ENCODE measurements at regions not wholly inside any gene's neighbourhood (a gene's known extent, or its start where the extent isn't known, plus 50 kb on each side); places are given as distances from the start of the nearest gene placed in this dataset.

GRCh38 chr12:115386946-115387345 is 703.0 kb upstream of the TBX3 start:
- Histone ChIP-seq H4K8ac (ENCODE audit: extremely low read depth, insufficient read depth, low read length) (no peak overlapping the region), H3K79me1 (ENCODE audit: low read depth, low read length) (no peaks in the 10 kb centered on the region), H3K23me2 (ENCODE audit: low read depth, low read length) (no peaks in the 10 kb centered on the region), H3K9me3 (ENCODE audit: insufficient read depth in 2 of 2, low read depth in 1 of 2, low read length in 1 of 2) (no peaks in the 10 kb centered on the region), H3K27ac (ENCODE audit: low read depth, low read length) (no peak overlapping the region), H2BK5ac (ENCODE audit: low read depth, low read length) (no peak overlapping the region), H2AK5ac (ENCODE audit: low read depth, low read length) (no peak overlapping the region), H3K79me2 (ENCODE audit: control insufficient read depth in 1 of 2, insufficient read depth in 2 of 2, low read length in 2 of 2) (no peaks in the 10 kb centered on the region), H4K20me1 (replicated peaks in 1 of 2; ENCODE audit: control insufficient read depth in 1 of 2, insufficient read depth in 2 of 2, low read length in 2 of 2) (no peaks in the 10 kb centered on the region), H4K91ac (replicated peaks; ENCODE audit: insufficient read length, low read length) (no peak overlapping the region), H3K4me1 (replicated peaks in 1 of 4; ENCODE audit: control insufficient read depth in 3 of 4, insufficient read depth in 4 of 4, low read length in 3 of 4) (no peaks in the 10 kb centered on the region), H3K56ac (replicated peaks; ENCODE audit: insufficient read length, low read depth, low read length) (no peak overlapping the region), H4K5ac (ENCODE audit: insufficient read length, low read depth, low read length) (no peak overlapping the region), H2BK120ac (replicated peaks; ENCODE audit: low read depth, low read length) (no peak overlapping the region), H2BK12ac (ENCODE audit: low read depth, low read length) (no peak overlapping the region), H3K4ac (replicated peaks; ENCODE audit: insufficient read length, low read depth, low read length) (no peak overlapping the region), H3K9ac (replicated peaks in 1 of 4; ENCODE audit: extremely low read depth in 1 of 4, low read depth in 3 of 4, low read length in 3 of 4) (no peak overlapping the region), H3K36me3 (ENCODE audit: control insufficient read depth in 2 of 4, insufficient read depth in 4 of 4, low read length in 3 of 4) (no peaks in the 10 kb centered on the region), H3K23ac (ENCODE audit: insufficient read length) (no peak overlapping the region), H3K4me3 (ENCODE audit: extremely low read depth in 1 of 4, insufficient read depth in 2 of 4, low read depth in 3 of 4, low read length in 4 of 4) (no peak overlapping the region), H2AFZ (ENCODE audit: low read length) (no peak overlapping the region), H3K18ac (ENCODE audit: extremely low read depth, low read length) (no peak overlapping the region), H3K14ac (ENCODE audit: insufficient read length) (no peak overlapping the region), H3K4me2 (ENCODE audit: insufficient read depth in 1 of 2, low read depth in 2 of 2, low read length in 2 of 2) (no peak overlapping the region), H2BK20ac (ENCODE audit: low read length) (no peak overlapping the region), H3K27me3 (replicated peaks in 1 of 4; ENCODE audit: control insufficient read depth in 3 of 4, extremely low read depth in 1 of 4, insufficient read depth in 3 of 4, low read length in 3 of 4) (no peaks in the 10 kb centered on the region), H2BK15ac (ENCODE audit: low read length) (no peak overlapping the region)
- ChIA-PET CTCF (ENCODE audit: partially characterized antibody) (interaction anchor here (0.6 kb wide), 1 partner anchor 672 kb away, joined by 3 read pairs; no protein-coding TSS in a partner anchor), POLR2A (ENCODE audit: partially characterized antibody) (no interaction called here)
- 82% methylated on average over 6 of the region's 6 CpGs; no CpG with 5 or more reads in 1 of the 2 experiments for WGBS, 2 experiments (ENCODE audit: extremely low coverage in 1 of 2, insufficient coverage in 1 of 2, insufficient read length in 1 of 2, insufficient replicate concordance in 2 of 2, low coverage in 1 of 2, low lambda C conversion rate in 2 of 2, missing lambda C conversion rate in 1 of 2)
- no peak for TF ChIP-seq RBBP5 (IDR thresholded peaks at IDR 0.05; ENCODE audit: borderline replicate concordance, low read depth, low read length)
- no peak for TF ChIP-seq KDM5A (IDR thresholded peaks at IDR 0.05; ENCODE audit: low read length)
- TF ChIP-seq BCL11A (IDR thresholded peaks at IDR 0.05; ENCODE audit: low read depth in 2 of 2, low read length in 2 of 2), result no peak
- no peak for TF ChIP-seq CREB1 (IDR thresholded peaks at IDR 0.05)
- no peak for TF ChIP-seq MAX (IDR thresholded peaks at IDR 0.05)
- no peak for FAIRE-seq
- DNase-seq (ENCODE audit: low read depth in 1 of 2, low spot score in 2 of 2), result no peak

Measured in H1 (cell line).